Cardiac septum (tissue), 1 donor: ENCODE measurements at regions not wholly inside any gene's neighbourhood (a gene's known extent, or its start where the extent isn't known, plus 50 kb on each side); places are given as distances from the start of the nearest gene placed in this dataset.
"Not testable (repeated sequence)": the region's sequence is repeated elsewhere in the genome, so short reads cannot be mapped to it uniquely, and the experiment has no call there.

Experiments
- DNase-seq: peaks from one replicate; pipeline ENCODE4 v3.0.0-alpha.2; 2020; ENCODE audit warnings: low spot score
- intact Hi-C: fragments of 100-400 bp; cut with DNase I; formaldehyde crosslinking; loops from one replicate; pipeline ENCODE4 v1.14.0; 2022
- donor health status: DM: no; HTN: no; CAD: no.

DNA sequence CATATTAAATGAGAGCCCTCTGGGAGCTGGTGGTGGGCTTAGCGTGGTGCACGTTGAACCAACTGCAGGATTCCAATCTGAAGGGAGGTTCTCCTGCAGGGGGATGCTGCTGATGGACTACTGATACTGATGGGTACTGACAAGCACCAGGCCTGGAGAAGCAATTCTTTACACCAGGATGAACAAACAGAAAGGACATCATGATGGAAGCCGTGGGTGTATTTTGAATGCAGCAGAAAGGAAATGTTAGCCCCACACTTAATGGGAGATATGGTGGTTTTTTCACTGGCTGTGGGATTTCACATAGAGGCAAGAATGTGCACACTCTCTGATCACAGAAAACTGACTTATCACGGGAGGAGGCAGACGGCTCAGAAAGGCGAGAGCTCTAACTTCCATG is 299.7 kb downstream of the TEX29 start:
- DNase-seq = no peak

DNA sequence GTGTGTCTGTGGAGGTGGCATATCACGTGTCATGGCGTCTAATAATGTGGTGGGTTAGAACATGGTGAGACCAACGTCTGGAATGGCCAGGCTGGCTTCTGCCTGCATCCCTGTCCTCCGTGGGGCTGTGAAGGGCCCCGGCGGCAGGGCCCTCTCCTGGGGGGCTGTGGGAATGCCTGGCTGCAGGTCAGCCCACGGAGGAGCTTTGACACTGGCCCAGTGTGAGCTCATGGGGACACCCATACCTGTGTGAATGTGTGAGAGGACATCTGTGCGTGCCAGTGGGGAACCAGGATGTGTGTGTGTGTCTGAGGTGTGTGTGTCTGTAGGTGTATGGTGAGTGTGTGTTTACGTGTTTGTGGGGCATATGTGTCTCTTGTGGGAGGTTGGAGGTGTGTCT is 300.1 kb downstream of the TEX29 start:
- no peak for DNase-seq
- intact Hi-C loops = no loop called here

More for the DNA sequence above, 299.7 kb downstream of the TEX29 start:
- intact Hi-C loops = no loop called here

DNA sequence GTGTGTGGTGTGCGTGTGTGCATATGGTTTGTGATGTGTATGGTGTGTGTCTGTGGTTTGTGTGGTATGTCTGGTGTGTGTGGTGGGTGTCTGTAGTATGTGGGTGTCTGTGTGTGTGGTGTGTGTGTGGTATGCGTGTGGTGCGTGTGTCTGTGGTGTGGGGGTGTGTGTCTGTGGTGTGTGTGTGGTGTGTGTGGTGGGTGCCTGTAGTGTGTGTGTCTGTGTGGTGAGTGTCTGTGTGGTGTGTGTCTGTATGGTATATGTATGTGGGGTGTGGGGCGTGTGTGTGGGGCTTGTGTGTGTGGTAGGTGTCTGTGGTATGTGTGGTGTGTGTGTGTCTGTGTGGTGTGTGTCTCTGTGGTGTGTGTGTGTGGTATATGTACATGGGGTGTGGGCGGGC is 300.7 kb downstream of the TEX29 start:
- intact Hi-C loops = no loop called here
- DNase-seq = no peak

DNA sequence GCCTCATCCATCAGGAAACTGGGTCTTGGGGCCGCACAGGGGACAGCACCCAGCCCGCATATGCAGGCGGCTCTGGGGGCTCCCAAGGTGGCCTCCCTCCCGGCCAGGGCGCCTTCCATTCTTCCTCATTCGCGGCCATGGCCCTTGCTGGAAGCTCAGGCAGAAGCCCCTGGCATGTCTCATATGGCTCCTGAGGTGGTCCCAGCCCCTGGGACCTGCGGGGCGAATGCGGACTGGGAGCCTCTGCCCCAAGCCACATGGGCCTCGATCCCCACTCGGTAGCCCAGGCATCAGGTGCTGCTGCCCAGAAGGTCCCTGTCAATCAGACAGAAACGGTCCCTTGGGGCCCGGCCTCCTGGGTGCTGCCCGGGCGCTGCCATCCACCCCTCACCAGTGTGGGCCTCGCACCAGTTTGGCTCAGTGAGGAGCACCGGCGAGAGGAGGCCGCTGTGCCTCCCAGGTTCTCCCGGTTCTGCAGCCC is 301.6 kb downstream of the TEX29 start:
- intact Hi-C loops = no loop called here
- DNase-seq = no peak

DNA sequence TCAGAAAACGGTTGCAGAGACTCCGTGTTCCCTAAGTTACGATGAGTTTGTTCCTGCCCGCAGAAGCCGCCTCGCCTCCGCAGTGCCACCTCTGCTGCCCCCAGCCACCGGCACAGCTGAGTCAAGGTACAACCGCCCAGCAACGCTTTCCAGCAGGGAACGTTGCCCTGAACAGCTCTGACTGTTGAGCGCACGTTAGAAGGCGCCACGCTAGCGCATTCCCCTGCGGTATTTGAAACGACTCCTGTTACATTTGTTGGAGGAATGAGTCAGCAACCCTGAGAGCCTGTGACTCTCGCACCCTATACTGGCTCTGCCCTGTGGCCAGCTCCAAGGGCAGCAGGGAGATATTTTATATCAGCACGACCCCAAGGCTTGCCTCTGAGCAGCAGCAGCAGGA is 302.8 kb downstream of the TEX29 start:
- intact Hi-C loops = no loop called here
- no peak for DNase-seq

DNA sequence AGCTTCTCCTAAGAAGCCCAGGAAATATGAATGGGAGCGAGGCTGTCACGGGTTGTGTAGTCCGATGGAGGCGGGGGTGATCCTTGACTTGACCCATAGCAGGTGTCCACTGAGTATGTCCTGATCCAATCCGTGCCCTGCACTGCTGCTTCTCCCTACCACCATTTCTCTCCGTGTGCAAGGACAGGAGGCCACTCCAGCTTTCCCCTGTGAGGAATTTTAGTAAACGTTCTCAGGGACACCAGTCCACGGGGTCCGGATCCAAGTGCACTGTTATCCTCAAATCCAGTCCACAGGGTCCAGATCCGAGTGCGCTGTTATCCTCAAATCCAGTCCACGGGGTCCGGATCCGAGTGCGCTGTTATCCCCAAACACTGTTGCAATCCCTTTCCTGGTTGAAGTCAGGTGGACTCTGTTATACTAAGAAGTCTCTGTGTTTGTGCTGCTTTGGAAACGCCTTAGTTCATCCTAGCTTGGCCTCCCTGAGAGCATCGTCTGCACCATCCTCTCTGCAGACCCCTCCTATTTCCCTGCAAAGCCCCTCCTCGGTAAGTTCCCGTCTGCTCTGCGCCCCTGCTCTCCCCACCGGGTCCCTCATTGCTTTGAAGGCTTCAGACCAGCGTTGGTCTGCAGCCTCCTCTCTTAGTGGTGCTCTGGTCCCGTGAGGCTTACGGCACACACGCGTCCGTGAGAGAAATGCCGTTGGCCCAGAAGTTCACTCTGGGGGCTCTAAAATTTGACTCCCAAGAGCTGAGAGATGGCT is 303.5 kb downstream of the TEX29 start:
- no peak for DNase-seq
- intact Hi-C loops = no loop called here

DNA sequence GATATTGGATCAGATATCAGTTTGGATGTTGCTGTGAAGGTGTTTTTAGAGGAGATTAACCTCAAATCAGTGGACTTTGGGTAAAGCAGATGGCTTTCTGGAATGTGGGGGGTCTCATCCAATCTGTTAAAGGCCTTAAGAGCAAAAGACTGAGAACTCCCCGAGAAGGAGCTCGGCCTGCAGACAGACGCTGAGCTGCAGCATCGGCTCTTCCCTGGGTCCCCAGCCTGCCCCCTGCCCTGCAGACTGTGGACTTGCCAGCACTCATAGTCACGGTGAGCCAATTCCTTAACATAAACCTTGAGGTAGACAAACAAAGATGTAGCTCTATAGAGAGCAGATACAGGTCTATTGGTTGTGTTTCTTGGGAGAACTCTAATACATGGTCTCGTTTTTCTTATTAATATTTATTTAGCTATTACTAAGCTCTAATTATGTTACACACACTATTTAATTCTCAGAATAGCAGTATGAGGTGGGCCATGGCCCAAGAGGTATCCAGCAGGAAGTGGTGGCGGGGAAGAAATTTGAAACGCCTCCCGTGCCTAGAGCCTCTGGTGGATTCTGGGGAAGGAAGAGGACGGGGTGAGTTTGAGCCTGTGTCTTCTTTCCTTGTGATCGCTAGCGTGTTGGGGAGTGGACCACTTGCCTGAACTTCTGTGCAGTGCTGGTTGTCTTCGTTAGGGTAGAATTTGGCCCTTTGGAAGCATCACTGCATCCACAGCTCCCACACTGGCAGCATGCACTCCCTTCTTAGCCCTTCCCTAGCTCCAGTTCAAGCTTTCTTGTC is 305.3 kb downstream of the TEX29 start:
- intact Hi-C loops = no loop called here
- no peak for DNase-seq

DNA sequence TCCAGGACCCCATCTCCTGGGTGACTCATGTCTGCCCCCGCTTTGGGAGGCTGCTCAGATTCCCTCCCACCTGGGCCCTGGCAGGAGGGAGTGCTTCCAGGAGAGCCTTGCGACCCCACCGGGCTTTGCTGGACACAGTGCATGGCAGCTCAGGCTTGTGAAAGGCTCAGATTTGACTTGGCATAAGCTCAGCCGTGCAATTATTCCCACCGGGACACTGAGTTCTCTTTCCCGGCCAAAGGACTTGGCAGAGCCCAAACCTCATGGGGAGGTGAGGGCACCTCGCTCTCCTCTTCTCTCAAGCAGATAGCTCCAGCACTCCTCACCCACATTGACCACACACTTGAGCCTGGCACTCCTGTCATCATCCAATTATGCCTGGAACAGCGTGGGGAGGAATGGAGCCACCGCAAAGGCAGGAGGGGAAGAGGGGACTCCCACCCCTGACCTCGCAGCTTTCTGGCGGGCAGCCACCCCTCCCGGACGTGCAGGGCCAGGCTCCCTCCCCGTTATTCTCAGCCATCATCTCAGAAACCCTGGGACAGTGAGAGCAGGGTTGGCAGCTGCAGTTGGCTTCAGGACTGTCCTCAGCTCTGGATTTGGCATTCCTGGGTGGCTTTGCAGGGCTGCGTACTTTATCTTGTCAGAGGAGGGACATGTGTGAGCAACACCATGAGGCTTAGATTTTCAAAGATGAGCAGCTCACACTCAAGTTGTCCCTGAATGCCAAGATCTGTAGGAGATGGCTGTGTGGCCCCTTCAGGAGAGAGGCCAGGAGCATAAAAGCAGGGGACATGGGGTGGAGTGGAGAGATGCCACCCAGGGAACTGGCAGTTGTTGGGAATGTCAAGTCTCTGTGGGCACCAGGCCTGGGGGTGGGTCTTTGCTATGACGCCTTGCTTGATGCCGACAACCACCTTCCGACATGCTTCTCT is 306.2 kb downstream of the TEX29 start:
- DNase-seq = no peak

DNA sequence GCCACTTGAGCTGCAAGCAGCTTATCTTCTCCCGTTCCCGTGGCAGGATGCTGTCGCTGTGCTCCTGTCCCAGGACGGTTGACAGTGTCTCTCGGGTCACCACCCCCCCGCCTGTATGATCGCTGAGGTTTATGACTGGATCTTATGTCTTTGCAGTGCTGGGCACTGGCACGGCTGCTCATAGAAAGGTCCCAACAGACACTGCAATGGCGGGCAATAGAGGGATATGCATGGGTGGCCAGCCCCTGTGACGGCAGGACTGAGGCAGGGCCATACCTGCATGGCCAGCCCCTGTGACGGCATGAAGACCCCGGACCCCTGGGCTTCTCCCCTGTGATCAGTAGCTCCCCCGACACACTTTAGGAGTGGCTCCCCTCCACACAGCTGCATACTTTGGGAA is 307.2 kb downstream of the TEX29 start:
- DNase-seq = no peak
- intact Hi-C loops = no loop called here

More for the DNA sequence above, 306.2 kb downstream of the TEX29 start:
- intact Hi-C loops = no loop called here

DNA sequence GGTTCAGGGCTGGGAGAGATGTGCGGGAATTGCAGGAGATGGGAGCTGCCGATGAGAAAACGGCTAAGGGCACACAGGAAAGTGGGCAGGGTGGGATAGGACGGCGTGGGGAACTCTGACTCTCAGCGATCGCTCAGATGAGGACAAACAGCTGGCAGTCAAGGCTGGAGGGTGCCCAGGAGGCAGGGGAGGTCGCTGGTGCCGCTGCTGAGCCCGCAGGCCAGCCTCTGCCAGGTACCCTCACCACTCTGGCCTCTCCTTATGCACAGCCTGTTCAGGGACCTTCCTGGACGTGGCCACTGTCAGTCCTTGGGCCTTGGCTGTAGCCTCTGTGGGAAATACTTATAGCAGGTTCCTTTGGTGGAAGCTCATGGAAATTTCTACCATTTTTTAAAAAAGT is 308.6 kb downstream of the TEX29 start:
- intact Hi-C loops = no loop called here
- DNase-seq = no peak

DNA sequence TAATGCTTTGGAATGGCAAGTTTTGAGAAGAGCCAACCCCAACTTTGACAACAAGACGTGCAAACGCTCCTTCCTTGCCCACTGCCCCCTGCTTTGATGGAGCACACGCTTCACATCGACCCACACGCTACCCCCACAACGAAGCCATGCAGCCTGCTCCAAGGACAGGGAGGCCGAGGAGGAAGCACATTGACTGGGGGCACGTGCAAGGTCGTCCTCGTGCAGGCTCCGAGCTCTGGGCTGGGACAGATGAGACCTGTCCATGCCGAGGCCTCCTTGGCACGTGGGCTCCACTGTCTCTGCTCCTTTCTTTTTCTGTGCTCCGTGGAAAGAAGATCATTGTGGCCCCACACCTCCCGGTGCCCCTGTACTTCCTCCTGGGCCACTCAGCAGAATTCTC is 309.0 kb downstream of the TEX29 start:
- intact Hi-C loops = no loop called here
- DNase-seq = no peak

DNA sequence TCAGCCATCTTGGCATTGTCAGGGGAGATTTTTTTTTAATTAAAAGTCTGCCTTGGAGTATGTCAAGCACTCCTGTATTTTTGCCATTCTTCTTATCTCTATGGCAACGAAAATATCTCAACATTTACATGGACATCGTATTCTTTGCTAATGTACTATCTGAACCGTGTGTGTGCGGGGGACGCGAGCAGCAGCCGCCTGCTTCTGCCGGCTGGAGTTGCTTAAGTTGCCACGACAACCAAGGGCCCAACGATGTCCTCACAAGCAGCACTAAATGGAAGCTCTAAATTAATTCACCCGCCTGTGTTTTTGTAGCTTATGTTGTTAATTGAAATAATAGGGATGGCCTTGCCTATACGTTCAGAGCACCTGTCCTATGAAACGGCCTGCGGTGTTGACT is 309.5 kb downstream of the TEX29 start:
- DNase-seq = no peak

DNA sequence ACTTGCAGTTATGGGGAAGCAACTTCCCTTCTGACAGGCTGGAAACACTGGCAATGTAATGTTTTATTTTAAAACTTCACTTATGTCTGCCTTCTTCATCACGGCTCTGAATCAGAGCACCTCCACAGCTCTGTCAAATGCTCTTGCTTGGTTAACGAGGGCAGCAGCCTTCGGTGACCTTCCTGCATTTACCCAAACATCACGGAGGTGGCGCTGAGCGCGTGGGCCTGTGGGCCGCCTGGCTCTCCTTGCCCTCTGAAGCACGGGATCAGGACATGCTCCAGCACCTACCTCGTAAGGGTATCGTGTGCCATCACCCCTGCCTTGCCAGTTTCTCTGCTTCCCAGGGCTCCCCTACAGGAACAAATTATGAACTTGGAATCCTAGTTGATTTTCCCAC is 310.0 kb downstream of the TEX29 start:
- intact Hi-C loops = no loop called here
- DNase-seq = no peak

More for the DNA sequence above, 309.5 kb downstream of the TEX29 start:
- intact Hi-C loops = no loop called here

DNA sequence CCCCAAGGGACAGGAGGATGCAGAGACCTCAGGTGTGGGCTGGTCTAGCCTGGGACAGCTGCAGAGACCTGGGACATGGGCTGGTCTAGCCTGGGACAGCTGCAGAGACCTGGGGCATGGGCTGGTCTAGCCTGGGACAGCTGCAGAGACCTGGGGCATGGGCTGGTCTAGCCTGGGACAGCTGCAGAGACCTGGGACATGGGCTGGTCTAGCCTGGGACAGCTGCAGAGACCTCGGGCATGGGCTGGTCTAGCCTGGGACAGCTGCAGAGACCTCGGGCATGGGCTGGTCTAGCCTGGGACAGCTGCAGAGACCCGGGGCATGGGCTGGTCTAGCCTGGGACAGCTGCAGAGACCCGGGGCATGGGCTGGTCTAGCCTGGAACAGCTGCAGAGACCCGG is 310.8 kb downstream of the TEX29 start:
- DNase-seq, intact Hi-C loops: not testable (repeated sequence)

DNA sequence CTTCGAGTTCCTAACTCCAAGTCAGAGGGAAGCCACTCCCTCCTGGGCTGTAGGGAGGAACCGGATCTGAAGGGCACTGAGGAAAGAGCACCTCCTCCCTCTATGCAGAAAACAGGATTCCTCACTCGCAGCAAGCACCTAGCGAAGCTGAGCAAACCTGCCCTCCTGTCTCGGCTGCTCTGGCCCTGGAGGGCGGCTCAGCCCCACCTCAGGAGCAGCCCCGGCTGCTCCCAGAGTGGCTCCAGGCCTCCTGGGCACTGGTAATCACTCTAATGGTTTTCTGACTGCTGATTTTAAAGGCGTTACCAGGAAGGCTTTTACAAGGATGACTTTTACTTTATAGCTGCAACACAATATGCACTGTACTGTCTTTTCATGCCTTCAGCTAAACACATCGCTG is 312.5 kb downstream of the TEX29 start:
- intact Hi-C loops = no loop called here
- DNase-seq = no peak

DNA sequence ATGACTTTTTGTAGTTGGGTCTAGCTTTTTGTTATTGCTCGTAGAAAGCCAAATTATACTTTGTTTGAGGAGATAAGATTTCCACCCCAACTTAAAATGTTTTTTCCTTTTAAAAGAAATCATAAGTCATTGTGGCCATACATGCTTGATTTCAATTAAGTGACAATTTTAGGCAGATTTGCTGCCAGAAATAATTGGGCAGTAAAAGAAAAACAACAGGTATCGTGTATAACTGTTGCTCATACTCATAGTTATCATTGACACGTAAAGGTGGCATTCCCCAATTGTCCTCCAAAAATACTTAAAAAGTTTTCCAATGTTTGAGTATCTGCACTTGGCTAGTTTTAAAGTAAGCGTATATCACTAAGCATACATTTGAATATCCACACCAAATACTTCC is 313.0 kb downstream of the TEX29 start:
- DNase-seq = no peak
- intact Hi-C loops = no loop called here

DNA sequence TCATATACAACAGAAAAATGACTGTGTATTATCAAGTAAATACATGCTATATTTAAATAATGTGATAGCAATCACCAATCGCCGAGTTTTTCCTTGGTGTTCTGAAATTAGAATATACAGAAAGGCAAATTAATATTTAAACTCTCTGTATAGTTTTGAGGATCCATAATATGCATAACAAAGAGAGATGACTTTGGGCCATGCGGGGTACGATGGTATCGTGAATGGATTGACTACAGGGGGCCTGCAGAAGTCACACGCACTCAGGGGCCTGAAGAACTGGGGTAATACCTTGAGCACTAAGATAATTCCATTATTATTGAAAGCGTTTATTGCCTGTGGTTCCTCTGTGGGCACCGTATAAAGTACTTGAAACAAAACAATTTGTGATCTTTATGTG is 314.0 kb downstream of the TEX29 start:
- intact Hi-C loops = no loop called here
- no peak for DNase-seq

DNA sequence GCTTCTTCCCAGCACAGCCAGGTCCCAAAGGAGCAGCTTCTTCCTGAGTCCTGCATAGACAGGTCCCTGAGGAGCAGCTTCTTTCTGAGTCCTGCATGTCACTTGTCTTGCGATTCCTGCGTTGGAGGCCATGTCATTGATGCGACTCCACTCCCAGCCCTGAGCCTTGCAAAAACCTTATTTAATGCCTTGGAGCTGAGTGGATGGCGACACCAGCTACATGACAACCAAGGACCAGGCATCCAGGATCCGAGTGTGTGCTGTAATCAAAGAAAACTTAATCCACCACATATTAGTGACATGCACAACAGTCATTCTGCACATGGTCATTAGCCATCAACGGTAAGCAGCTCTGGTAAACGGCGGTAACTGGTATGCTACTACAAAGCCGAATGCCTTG is 315.8 kb downstream of the TEX29 start:
- intact Hi-C loops = no loop called here
- no peak for DNase-seq

DNA sequence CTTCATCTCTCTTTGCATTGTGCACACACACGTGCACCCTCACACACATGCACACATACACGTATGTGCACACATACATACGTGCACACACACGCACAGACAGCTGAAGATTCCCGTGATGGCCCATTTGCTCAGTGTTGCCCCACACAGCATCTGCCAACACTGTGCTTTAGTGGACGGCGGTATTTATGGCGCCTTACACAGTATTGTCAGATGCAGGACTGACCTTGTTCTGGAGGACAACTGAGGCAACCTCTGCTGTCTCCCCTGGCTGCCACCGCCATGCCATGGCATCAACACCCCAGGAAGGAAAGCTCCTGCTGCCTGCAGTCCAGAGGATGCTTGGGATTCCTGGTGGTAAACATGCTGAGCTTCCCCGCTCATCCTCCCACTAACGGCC is 316.4 kb downstream of the TEX29 start:
- DNase-seq = no peak
- intact Hi-C loops = no loop called here

DNA sequence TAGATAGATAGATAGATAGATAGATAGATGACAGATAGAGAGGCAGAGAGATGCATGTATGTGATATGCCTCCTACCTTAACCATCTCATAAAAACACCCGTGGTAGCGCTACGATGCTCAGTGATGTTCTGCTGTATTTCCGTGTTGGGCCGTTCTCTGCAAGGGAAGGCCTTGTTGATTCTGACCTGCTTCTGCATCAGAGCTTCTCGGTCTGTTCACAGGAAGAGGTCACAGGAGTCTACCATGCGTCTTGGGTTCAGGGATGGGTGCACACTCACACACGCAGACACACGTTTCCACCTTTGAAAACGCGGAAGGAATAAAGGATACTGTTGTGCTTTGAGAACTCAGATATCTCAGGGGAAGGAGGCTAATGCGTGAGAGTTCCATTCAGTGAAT is 316.9 kb downstream of the TEX29 start:
- DNase-seq = no peak
- intact Hi-C loops = no loop called here
